GM10266 (cell line): ENCODE measurements at regions not wholly inside any gene's neighbourhood (a gene's known extent, or its start where the extent isn't known, plus 50 kb on each side); places are given as distances from the start of the nearest gene placed in this dataset.

ENCODE experiments used
- DNase-seq: peaks from one replicate; pipeline ENCODE4 v3.0.0; 2012; ENCODE audit errors: extremely low spot score
- TF ChIP-seq, protein P1 (sequence below): IDR thresholded peaks from 2 replicates; pipeline ENCODE4 v1.5.1; 2012; ENCODE audit warnings: mild to moderate bottlenecking, low read depth; ENCODE audit not compliant: control insufficient read depth, insufficient read depth; ENCODE audit errors: missing control alignments

DNA sequence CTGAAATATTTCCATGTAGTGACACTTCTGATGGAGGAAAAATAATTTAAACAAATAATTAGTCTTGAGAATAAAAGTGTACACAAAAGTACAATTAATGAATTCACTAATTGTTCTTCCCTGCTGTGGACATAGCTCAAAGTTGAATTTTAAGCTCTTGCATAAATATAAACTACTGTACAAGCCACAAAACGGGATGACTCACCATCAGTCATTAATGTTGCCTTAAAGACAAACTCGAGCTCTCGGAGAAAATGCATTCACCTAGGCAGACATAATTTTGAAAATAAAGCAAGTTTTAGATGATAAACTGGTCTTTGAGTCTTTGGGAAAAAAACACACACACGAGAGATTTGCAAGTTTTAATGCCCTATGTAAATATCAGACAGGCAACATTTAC is 436.4 kb downstream of the ZNF521 start:
- TF ChIP-seq, protein P1, sequence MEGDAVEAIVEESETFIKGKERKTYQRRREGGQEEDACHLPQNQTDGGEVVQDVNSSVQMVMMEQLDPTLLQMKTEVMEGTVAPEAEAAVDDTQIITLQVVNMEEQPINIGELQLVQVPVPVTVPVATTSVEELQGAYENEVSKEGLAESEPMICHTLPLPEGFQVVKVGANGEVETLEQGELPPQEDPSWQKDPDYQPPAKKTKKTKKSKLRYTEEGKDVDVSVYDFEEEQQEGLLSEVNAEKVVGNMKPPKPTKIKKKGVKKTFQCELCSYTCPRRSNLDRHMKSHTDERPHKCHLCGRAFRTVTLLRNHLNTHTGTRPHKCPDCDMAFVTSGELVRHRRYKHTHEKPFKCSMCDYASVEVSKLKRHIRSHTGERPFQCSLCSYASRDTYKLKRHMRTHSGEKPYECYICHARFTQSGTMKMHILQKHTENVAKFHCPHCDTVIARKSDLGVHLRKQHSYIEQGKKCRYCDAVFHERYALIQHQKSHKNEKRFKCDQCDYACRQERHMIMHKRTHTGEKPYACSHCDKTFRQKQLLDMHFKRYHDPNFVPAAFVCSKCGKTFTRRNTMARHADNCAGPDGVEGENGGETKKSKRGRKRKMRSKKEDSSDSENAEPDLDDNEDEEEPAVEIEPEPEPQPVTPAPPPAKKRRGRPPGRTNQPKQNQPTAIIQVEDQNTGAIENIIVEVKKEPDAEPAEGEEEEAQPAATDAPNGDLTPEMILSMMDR, result no peak
- no peak for DNase-seq

DNA sequence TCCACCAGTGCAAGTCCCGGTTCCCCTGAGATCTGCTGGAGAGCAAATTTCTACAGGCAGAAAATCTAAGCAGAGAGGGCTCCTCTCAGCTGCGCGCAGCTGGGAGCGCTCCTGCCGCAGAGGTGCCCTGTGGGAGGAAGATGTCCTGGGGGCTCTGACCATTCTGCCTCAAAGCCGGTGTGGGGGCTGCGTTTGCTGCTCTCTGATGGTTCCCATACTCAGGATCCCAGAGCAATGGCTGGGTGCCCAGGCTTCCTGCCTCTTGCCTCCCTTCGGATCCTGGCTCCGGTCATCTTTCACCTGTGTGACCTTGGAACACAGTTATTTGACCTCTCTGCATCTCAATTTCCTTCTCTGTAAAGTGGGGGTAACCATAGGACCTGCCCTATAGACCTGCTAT is 434.2 kb downstream of the ZNF521 start:
- TF ChIP-seq, protein P1, result no peak
- no peak for DNase-seq

DNA sequence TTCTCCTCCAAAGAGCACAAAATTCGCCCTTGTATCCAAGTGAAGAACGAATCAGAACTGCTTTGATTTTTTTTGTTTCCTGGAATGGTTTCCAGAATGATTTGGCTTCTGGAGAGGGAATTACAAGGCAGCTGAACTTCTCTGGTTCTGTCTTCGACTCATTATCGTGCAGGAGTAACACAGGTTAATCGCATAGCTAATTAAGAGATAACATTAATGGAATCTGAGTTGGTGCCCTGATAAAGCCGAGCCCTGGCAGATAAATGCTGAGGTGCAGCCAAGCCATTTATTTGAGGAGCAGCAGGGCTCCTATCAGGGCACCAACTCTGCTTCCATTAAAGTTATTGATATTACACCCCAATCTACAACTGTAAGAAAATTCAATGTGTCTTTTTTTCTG is 433.7 kb downstream of the ZNF521 start:
- DNase-seq, result no peak
- TF ChIP-seq, protein P1, result no peak

DNA sequence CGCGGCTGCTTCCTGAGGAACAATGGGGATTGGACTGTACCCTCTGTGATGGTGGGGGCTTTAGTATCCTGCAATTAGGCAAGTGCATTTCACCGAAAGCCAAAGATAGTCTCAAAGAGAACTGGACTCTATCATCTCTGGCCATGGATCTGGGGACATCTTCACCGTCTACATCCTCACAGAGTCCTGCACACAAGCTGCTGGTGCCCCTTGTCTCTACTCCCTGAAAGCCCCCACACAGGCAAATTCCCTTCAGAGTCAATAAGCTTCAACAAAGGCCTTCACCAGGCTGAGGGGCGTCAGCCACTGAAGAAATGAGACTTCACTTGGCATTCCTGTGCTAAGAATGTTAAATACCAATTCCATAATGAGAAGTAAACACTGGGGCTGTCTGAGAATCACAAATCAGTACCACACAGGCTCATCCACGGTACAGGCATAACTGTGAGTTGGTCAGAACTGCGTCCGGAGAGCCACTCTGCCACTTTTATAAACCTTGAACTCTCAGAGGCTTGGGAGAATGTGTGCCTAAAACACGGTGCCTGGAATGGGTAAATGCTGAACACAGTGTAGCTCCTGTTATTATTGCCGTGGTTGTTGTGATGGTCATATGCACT is 432.7 kb downstream of the ZNF521 start:
- no peak for DNase-seq
- TF ChIP-seq, protein P1, result no peak

DNA sequence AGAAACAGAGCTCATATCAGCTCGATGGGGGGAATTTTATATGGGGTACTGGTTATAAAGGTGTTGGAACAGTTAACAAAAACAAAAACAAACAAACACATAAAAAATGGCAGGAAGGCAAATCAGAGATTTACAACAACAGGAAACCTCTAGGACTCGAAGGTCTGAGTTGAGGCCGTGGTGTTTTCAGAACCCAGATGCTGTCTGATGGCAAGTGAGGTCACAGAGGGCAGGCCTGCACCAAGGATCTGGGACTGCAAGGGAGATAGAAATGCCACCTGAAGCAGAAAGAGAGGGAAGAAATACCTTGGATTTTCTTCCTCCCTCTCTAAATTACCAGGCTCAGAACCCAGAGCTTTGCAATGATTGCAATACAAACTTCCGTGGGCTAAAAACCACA is 429.5 kb downstream of the ZNF521 start:
- TF ChIP-seq, protein P1, result no peak
- DNase-seq, result no peak

DNA sequence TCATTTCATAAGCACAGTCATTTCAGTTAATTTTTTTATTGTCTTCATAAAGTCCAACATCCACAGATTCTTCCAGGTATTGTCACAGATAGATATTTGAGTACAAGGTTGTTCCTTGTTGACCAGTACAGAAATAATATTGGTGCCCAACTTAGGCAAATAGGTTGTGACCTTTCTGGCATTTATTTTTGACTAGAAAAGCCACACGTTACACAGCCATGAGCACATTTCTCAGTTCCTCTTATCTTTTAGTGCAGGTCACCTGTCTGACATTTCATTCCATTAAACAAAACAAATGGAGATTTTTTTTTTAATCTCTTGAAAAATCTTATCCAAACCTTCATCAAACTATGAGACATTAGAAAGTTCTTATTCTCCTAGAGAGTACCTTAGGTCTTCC is 428.8 kb downstream of the ZNF521 start:
- TF ChIP-seq, protein P1, result no peak
- peak; percentile 12 for DNase-seq

DNA sequence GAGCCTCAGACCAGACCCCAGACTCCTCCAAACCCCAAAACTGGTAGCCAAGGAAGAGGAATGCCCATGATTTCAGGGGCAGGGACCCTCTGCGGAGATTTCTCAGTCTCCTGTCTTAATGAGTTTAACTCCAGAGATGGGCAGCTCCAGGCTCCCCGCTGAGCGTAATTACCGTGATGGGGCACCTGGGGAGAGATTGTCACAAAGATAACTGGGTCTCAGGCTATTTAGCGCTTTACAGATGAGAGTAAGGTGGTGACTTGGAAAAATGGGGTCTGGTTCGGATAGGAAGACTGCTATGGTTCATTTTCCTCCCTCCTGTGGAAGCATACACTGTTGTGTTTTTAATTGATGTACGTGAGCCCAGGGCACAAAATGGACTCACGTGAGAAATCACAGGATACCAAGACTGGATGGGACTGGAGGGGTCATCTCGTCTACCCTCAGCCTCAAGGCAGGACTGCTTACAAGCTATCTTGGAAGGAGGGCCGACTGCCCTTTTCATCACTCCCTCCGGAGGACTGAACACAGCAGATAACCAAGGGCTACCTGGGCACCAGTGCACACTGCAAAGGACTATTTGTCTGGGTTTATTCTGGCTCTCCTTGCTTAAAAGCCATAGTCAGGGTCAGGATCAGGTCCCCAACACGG is 427.8 kb downstream of the ZNF521 start:
- no peak for DNase-seq
- TF ChIP-seq, protein P1, result no peak
